HepG2 (cell line): ENCODE measurements at regions not wholly inside any gene's neighbourhood (a gene's known extent, or its start where the extent isn't known, plus 50 kb on each side); places are given as distances from the start of the nearest gene placed in this dataset.

Experiments used
- ATAC-seq: fragments of 200-7000 bp; cut with Tn5 transposase; 3 replicates; pipeline ENCODE4 v1.9.1; 2020; ENCODE audit warnings: mild to moderate bottlenecking, moderate library complexity
- BruUV-seq: library from RNA; stranded (reverse); fragments of 400-500 nt; replicated peaks from 2 replicates; lab custom pipeline; 2021; lab: Mats Ljungman, UMichigan
- CTCF ChIA-PET: fragments of 300-600 bp; formaldehyde crosslinking; extraction: SDS; loops from one replicate; lab custom pipeline; 2021; ENCODE audit warnings: low total read pairs, inconsistent platforms, low intra/inter-chr PET ratio; lab: Yijun Ruan, JAX
- POLR2A ChIA-PET: fragments of 350-600 bp; sonication (Branson Sonifier 250); formaldehyde crosslinking; loops from one replicate; lab custom pipeline; 2020; ENCODE audit warnings: antibody characterized with exemption, inconsistent platforms; lab: Yijun Ruan, JAX
- DNase-seq: peaks from one replicate; pipeline ENCODE4 v3.0.0-alpha.2; 2015; ENCODE audit warnings: low spot score
- FAIRE-seq: peaks from 3 replicates; lab custom pipeline; 2011; peaks lifted over from hg19 to GRCh38; lab: Jason Lieb, UNC
- H2AFZ ChIP-seq: one replicate; pipeline ENCODE4 v1.6.1; 2011; ENCODE audit warnings: low read length, inconsistent platforms
- H3K27ac ChIP-seq: fragments of 300-600 bp; 3 replicates; pipeline ENCODE4 v1.8.0; 2011; ENCODE audit warnings: mixed run types, mild to moderate bottlenecking, mixed read lengths, low read length, inconsistent platforms; ENCODE audit not compliant: insufficient read depth; ENCODE audit errors: extremely low read length
- H3K27me3 ChIP-seq, 2 experiments: fragments of 200-600 bp in 1 of 2; 2 replicates in 1 of 2; 3 replicates in 1 of 2; pipeline versions ENCODE4 v1.6.0 to v1.8.0; 2011; ENCODE audit warnings: low read length in 2 of 2, mild to moderate bottlenecking in 2 of 2, moderate library complexity in 2 of 2, inconsistent platforms in 1 of 2; ENCODE audit not compliant: insufficient read depth in 2 of 2, control insufficient read depth in 1 of 2
- H3K36me3 ChIP-seq, 2 experiments: fragments of 200-600 bp in 1 of 2; replicated peaks in 1 of 2; 2 replicates in 1 of 2; 3 replicates in 1 of 2; pipeline versions ENCODE4 v1.5.1 to v1.8.0; 2011; ENCODE audit warnings: low read length in 2 of 2, inconsistent platforms in 1 of 2; ENCODE audit not compliant: insufficient read depth in 2 of 2, control insufficient read depth in 1 of 2
- H3K4me1 ChIP-seq: 2 replicates; pipeline ENCODE4 v1.5.1; 2012; ENCODE audit warnings: low read length, inconsistent platforms; ENCODE audit not compliant: insufficient read depth
- H3K4me2 ChIP-seq: 2 replicates; pipeline ENCODE4 v1.6.0; 2011; ENCODE audit warnings: low read depth, low read length, inconsistent platforms
- H3K4me3 ChIP-seq, 3 experiments: fragments of 200-600 bp in 1 of 3; sonication (generic), shearing (Covaris generic) in 1 of 3; replicated peaks in 1 of 3; 2 replicates each; pipeline ENCODE4 v1.5.1; 2011 to 2016; ENCODE audit warnings: low read length in 3 of 3, inconsistent platforms in 2 of 3, low read depth in 2 of 3, mild to moderate bottlenecking in 2 of 3, control low read depth in 1 of 3, mixed read lengths in 1 of 3; ENCODE audit not compliant: insufficient read depth in 1 of 3
- H3K79me2 ChIP-seq: one replicate; pipeline ENCODE4 v1.6.1; 2011; ENCODE audit warnings: low read length, inconsistent platforms; ENCODE audit not compliant: insufficient read depth
- H3K9ac ChIP-seq: 2 replicates; pipeline ENCODE4 v1.6.0; 2011; ENCODE audit warnings: mild to moderate bottlenecking, low read depth, low read length, inconsistent platforms; ENCODE audit not compliant: insufficient read depth
- H3K9me3 ChIP-seq: 2 replicates; pipeline ENCODE4 v1.5.1; 2012; ENCODE audit warnings: mild to moderate bottlenecking, low read length
- H4K20me1 ChIP-seq: 2 replicates; pipeline ENCODE4 v1.6.0; 2011; ENCODE audit warnings: inconsistent platforms, mild to moderate bottlenecking, low read length, moderate library complexity; ENCODE audit not compliant: insufficient read depth
- CENPT ChIP-seq: sonication (generic); formaldehyde crosslinking; IDR thresholded peaks from 2 replicates; pipeline ENCODE4 v1.8.0; 2022; ENCODE audit warnings: low read depth, mild to moderate bottlenecking, moderate library complexity, missing genetic modification reagents
- KAT7 ChIP-seq: IDR thresholded peaks from 2 replicates; pipeline ENCODE4 v1.6.1; 2018; ENCODE audit warnings: borderline replicate concordance, missing compliant biosample characterization
- MATR3 ChIP-seq: sonication (generic); formaldehyde crosslinking; IDR thresholded peaks from 2 replicates; pipeline ENCODE4 v1.4.0; 2020; ENCODE audit warnings: missing genetic modification reagents
- RBAK ChIP-seq: sonication (generic); formaldehyde crosslinking; IDR thresholded peaks from 2 replicates; pipeline ENCODE4 v1.5.1; 2020; ENCODE audit warnings: mild to moderate bottlenecking, missing genetic modification reagents
- TCF12 ChIP-seq, 2 experiments: fragments of 450-650 bp in 1 of 2; sonication (generic) in 1 of 2; formaldehyde crosslinking in 1 of 2; IDR thresholded peaks; 2 replicates each; pipeline versions ENCODE4 v1.6.1 to v1.8.0; 2017 to 2022; ENCODE audit warnings: antibody characterized with exemption in 1 of 2, mild to moderate bottlenecking in 1 of 2, missing genetic modification reagents in 1 of 2, moderate library complexity in 1 of 2
- ZFAT ChIP-seq: sonication (generic); formaldehyde crosslinking; conservative IDR thresholded peaks from 2 replicates; pipeline ENCODE4 v1.8.1; 2023; ENCODE audit warnings: missing genetic modification reagents, inconsistent platforms
- ZNF296 ChIP-seq: sonication (generic); formaldehyde crosslinking; conservative IDR thresholded peaks from 2 replicates; pipeline ENCODE4 v1.5.0; 2020; ENCODE audit warnings: mild to moderate bottlenecking, missing genetic modification reagents
- ZNF326 ChIP-seq: sonication (generic); formaldehyde crosslinking; IDR thresholded peaks from 2 replicates; pipeline ENCODE4 v1.4.0; 2020; ENCODE audit warnings: missing genetic modification reagents, borderline replicate concordance
- ZNF816 ChIP-seq: sonication (generic); formaldehyde crosslinking; IDR thresholded peaks from 2 replicates; pipeline ENCODE4 v1.8.0; 2022; ENCODE audit warnings: missing genetic modification reagents, mild to moderate bottlenecking, borderline replicate concordance
- WGBS: methylation state at CpG from one replicate; pipeline ENCODE4 v1.1.6; 2017; ENCODE audit warnings: low lambda C conversion rate; 5-methylcytosine and 5-hydroxymethylcytosine counted together
- in situ Hi-C: cut with HindIII; loops from 2 replicates; pipeline ENCODE4 v1.10.0; 2017; ENCODE audit warnings: low pct_unique_long_range_greater_than_20kb; ENCODE audit not compliant: extremely low pct_ligation_motif_present
- intact Hi-C: fragments of 100-400 bp; cut with micrococcal nuclease; formaldehyde crosslinking; loops from one replicate; pipeline ENCODE4 v1.10.0; 2022; ENCODE audit not compliant: unreplicated experiment
- TF ChIP-seq, protein P1 (sequence below): sonication (generic); formaldehyde crosslinking; conservative IDR thresholded peaks from 2 replicates; pipeline ENCODE4 v1.4.0; 2020; ENCODE audit warnings: missing genetic modification reagents
- TF ChIP-seq, protein P2 (sequence below): sonication (generic); formaldehyde crosslinking; conservative IDR thresholded peaks from 2 replicates; pipeline ENCODE4 v1.4.0; 2020; ENCODE audit warnings: missing genetic modification reagents
- TF ChIP-seq, protein P3 (sequence below): sonication (generic); formaldehyde crosslinking; IDR thresholded peaks from 2 replicates; pipeline ENCODE4 v1.4.0; 2020; ENCODE audit warnings: missing genetic modification reagents
- TF ChIP-seq, protein P4 (sequence below): sonication (generic); formaldehyde crosslinking; IDR thresholded peaks from 2 replicates; pipeline ENCODE4 v1.4.0; 2020; ENCODE audit warnings: missing genetic modification reagents

GRCh38 chr2:103164748-103165147 lies 402.9 kb downstream of the TMEM182 start:
- BruUV-seq = no TSS peak
- no peaks in the 10 kb centered on the region for H3K36me3 ChIP-seq
- H3K79me2 ChIP-seq = no peaks in the 10 kb centered on the region
- FAIRE-seq (no peak), DNase-seq (no peak), ATAC-seq (no peak)
- no peak overlapping the region for H3K4me3 ChIP-seq
- H3K27me3 ChIP-seq = no peaks in the 10 kb centered on the region
- WGBS = 35% methylated on average over 5 of the region's 5 CpGs
- TF ChIP-seq RBAK (CRISPR knock-in tag) (no peak), TCF12 (IDR thresholded peaks at IDR 0.05) (no peak), TCF12 (CRISPR knock-in tag; IDR thresholded peaks at IDR 0.05) (no peak), ZFAT (no peak), ZNF326 (CRISPR knock-in tag) (no peak), KAT7 (no peak), MATR3 (CRISPR knock-in tag) (no peak), ZNF816 (CRISPR knock-in tag) (no peak), CENPT (CRISPR knock-in tag) (no peak), ZNF296 (CRISPR knock-in tag) (no peak)
- TF ChIP-seq, protein P1, sequence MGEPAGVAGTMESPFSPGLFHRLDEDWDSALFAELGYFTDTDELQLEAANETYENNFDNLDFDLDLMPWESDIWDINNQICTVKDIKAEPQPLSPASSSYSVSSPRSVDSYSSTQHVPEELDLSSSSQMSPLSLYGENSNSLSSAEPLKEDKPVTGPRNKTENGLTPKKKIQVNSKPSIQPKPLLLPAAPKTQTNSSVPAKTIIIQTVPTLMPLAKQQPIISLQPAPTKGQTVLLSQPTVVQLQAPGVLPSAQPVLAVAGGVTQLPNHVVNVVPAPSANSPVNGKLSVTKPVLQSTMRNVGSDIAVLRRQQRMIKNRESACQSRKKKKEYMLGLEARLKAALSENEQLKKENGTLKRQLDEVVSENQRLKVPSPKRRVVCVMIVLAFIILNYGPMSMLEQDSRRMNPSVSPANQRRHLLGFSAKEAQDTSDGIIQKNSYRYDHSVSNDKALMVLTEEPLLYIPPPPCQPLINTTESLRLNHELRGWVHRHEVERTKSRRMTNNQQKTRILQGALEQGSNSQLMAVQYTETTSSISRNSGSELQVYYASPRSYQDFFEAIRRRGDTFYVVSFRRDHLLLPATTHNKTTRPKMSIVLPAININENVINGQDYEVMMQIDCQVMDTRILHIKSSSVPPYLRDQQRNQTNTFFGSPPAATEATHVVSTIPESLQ = no peak
- TF ChIP-seq, protein P2, sequence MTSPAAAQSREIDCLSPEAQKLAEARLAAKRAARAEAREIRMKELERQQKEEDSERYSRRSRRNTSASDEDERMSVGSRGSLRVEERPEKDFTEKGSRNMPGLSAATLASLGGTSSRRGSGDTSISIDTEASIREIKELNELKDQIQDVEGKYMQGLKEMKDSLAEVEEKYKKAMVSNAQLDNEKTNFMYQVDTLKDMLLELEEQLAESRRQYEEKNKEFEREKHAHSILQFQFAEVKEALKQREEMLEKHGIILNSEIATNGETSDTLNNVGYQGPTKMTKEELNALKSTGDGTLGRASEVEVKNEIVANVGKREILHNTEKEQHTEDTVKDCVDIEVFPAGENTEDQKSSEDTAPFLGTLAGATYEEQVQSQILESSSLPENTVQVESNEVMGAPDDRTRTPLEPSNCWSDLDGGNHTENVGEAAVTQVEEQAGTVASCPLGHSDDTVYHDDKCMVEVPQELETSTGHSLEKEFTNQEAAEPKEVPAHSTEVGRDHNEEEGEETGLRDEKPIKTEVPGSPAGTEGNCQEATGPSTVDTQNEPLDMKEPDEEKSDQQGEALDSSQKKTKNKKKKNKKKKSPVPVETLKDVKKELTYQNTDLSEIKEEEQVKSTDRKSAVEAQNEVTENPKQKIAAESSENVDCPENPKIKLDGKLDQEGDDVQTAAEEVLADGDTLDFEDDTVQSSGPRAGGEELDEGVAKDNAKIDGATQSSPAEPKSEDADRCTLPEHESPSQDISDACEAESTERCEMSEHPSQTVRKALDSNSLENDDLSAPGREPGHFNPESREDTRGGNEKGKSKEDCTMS (CRISPR knock-in tag) = no peak
- TF ChIP-seq, protein P3, sequence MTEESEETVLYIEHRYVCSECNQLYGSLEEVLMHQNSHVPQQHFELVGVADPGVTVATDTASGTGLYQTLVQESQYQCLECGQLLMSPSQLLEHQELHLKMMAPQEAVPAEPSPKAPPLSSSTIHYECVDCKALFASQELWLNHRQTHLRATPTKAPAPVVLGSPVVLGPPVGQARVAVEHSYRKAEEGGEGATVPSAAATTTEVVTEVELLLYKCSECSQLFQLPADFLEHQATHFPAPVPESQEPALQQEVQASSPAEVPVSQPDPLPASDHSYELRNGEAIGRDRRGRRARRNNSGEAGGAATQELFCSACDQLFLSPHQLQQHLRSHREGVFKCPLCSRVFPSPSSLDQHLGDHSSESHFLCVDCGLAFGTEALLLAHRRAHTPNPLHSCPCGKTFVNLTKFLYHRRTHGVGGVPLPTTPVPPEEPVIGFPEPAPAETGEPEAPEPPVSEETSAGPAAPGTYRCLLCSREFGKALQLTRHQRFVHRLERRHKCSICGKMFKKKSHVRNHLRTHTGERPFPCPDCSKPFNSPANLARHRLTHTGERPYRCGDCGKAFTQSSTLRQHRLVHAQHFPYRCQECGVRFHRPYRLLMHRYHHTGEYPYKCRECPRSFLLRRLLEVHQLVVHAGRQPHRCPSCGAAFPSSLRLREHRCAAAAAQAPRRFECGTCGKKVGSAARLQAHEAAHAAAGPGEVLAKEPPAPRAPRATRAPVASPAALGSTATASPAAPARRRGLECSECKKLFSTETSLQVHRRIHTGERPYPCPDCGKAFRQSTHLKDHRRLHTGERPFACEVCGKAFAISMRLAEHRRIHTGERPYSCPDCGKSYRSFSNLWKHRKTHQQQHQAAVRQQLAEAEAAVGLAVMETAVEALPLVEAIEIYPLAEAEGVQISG (CRISPR knock-in tag) = no peak
- TF ChIP-seq, protein P4, sequence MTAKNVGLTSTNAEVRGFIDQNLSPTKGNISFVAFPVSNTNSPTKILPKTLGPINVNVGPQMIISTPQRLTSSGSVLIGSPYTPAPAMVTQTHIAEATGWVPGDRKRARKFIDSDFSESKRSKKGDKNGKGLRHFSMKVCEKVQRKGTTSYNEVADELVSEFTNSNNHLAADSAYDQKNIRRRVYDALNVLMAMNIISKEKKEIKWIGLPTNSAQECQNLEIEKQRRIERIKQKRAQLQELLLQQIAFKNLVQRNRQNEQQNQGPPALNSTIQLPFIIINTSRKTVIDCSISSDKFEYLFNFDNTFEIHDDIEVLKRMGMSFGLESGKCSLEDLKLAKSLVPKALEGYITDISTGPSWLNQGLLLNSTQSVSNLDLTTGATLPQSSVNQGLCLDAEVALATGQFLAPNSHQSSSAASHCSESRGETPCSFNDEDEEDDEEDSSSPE (CRISPR knock-in tag) = no peak
- in situ Hi-C loops = loop anchor here (25.0 kb wide), 1 partner anchor 1773 kb away; no protein-coding TSS in a partner anchor
- H3K27ac ChIP-seq = no peak overlapping the region
- H3K4me1 ChIP-seq = peaks cover 13% of the 10 kb centered on the region
- intact Hi-C loops = no loop called here
- H2AFZ ChIP-seq = no peak overlapping the region
- no peaks in the 10 kb centered on the region for H4K20me1 ChIP-seq
- ChIA-PET CTCF (no interaction called here), POLR2A (no interaction called here)
- no peak overlapping the region for H3K9ac ChIP-seq
- H3K4me2 ChIP-seq = no peak overlapping the region
- H3K9me3 ChIP-seq = no peaks in the 10 kb centered on the region
